ENCODE measurements at regions not wholly inside any gene's neighbourhood (a gene's known extent, or its start where the extent isn't known, plus 50 kb on each side); places are given as distances from the start of the nearest gene placed in this dataset.

- no peak overlapping the region for H3K9ac ChIP-seq (ENCODE audit: low read length)
- no peaks in the 10 kb centered on the region for H3K9me3 ChIP-seq (ENCODE audit: low read length)
- no peak overlapping the region for H3K27ac ChIP-seq (ENCODE audit: low read length)
- H3K79me2 ChIP-seq (replicated peaks; ENCODE audit: insufficient read depth, low read length): no peaks in the 10 kb centered on the region
- H2AFZ ChIP-seq (ENCODE audit: low read depth, low read length): no peak overlapping the region
- H3K36me3 ChIP-seq (ENCODE audit: insufficient read depth, low read length): no peaks in the 10 kb centered on the region
- no peaks in the 10 kb centered on the region for H3K27me3 ChIP-seq (ENCODE audit: insufficient read depth, low read depth, low read length)
- no peaks in the 10 kb centered on the region for H3F3A ChIP-seq (ENCODE audit: insufficient read depth, low read length, poor library complexity, severe bottlenecking)
- H3K9me2 ChIP-seq (ENCODE audit: insufficient read depth, low read length): no peaks in the 10 kb centered on the region
- H3K4me2 ChIP-seq (ENCODE audit: low read length): no peak overlapping the region
- TF ChIP-seq CTCF (IDR thresholded peaks at IDR 0.05; ENCODE audit: poor library complexity, severe bottlenecking) (no peak), SMC3 (conservative IDR thresholded peaks at IDR 0.05; ENCODE audit: poor library complexity) (no peak), RAD21 (conservative IDR thresholded peaks at IDR 0.05) (no peak), REST (IDR thresholded peaks at IDR 0.05; ENCODE audit: borderline replicate concordance) (no peak), TAF1 (IDR thresholded peaks at IDR 0.05; ENCODE audit: low read depth) (no peak), EZH2 (IDR thresholded peaks at IDR 0.05; ENCODE audit: borderline replicate concordance, insufficient read depth, low read length, poor library complexity, severe bottlenecking) (no peak), POLR2AphosphoS5 (IDR thresholded peaks at IDR 0.05) (no peak), MXI1 (conservative IDR thresholded peaks at IDR 0.05; ENCODE audit: poor library complexity, severe bottlenecking) (no peak), EP300 (conservative IDR thresholded peaks at IDR 0.05; ENCODE audit: poor library complexity, severe bottlenecking) (no peak)
- no peaks in the 10 kb centered on the region for H4K20me1 ChIP-seq (ENCODE audit: insufficient read depth)
- no peak overlapping the region for H3K4me3 ChIP-seq (ENCODE audit: low read length)
Measured at GRCh38 chr20:11368499-11368898, 549.2 kb upstream of the BTBD3 start.

- no peaks in the 10 kb centered on the region for H4K20me1 ChIP-seq (ENCODE audit: insufficient read depth)
- no peaks in the 10 kb centered on the region for H3K9me2 ChIP-seq (ENCODE audit: insufficient read depth, low read length)
- TF ChIP-seq REST (IDR thresholded peaks at IDR 0.05; ENCODE audit: borderline replicate concordance): no peak
- no peak for TF ChIP-seq MXI1 (conservative IDR thresholded peaks at IDR 0.05; ENCODE audit: poor library complexity, severe bottlenecking)
- no peak for TF ChIP-seq EZH2 (IDR thresholded peaks at IDR 0.05; ENCODE audit: borderline replicate concordance, insufficient read depth, low read length, poor library complexity, severe bottlenecking)
- no peak for TF ChIP-seq CTCF (IDR thresholded peaks at IDR 0.05; ENCODE audit: poor library complexity, severe bottlenecking)
- no peak for TF ChIP-seq TAF1 (IDR thresholded peaks at IDR 0.05; ENCODE audit: low read depth)
- TF ChIP-seq RAD21 (conservative IDR thresholded peaks at IDR 0.05): no peak
- TF ChIP-seq EP300 (conservative IDR thresholded peaks at IDR 0.05; ENCODE audit: poor library complexity, severe bottlenecking): no peak
- TF ChIP-seq SMC3 (conservative IDR thresholded peaks at IDR 0.05; ENCODE audit: poor library complexity): no peak
- no peak for TF ChIP-seq POLR2AphosphoS5 (IDR thresholded peaks at IDR 0.05)
- no peak overlapping the region for H3K27ac ChIP-seq (ENCODE audit: low read length)
- H2AFZ ChIP-seq (ENCODE audit: low read depth, low read length): no peak overlapping the region
- H3K4me3 ChIP-seq (ENCODE audit: low read length): no peak overlapping the region
- H3K9me3 ChIP-seq (ENCODE audit: low read length): no peaks in the 10 kb centered on the region
- no peaks in the 10 kb centered on the region for H3F3A ChIP-seq (ENCODE audit: insufficient read depth, low read length, poor library complexity, severe bottlenecking)
- H3K9ac ChIP-seq (ENCODE audit: low read length): no peak overlapping the region
- H3K79me2 ChIP-seq (replicated peaks; ENCODE audit: insufficient read depth, low read length): no peaks in the 10 kb centered on the region
- no peaks in the 10 kb centered on the region for H3K36me3 ChIP-seq (ENCODE audit: insufficient read depth, low read length)
- H3K4me2 ChIP-seq (ENCODE audit: low read length): no peak overlapping the region
- no peaks in the 10 kb centered on the region for H3K27me3 ChIP-seq (ENCODE audit: insufficient read depth, low read depth, low read length)
Measured at GRCh38 chr20:11368965-11369711, 548.6 kb upstream of the BTBD3 start.

All from neural cell (in vitro differentiated cells).